HG03196 (cell line): ENCODE measurements at regions not wholly inside any gene's neighbourhood (a gene's known extent, or its start where the extent isn't known, plus 50 kb on each side); places are given as distances from the start of the nearest gene placed in this dataset.

Experiments used
- ATAC-seq: cut with Tn5 transposase; IDR thresholded peaks from one replicate; pipeline ENCODE4 v1.9.1; 2021; ENCODE audit not compliant: unreplicated experiment

- ATAC-seq = no peak
Observed at GRCh38 chr7:22589641-22590201, 89.7 kb upstream of the STEAP1B start.

- no peak for ATAC-seq
Observed at GRCh38 chr7:22588351-22588750, 88.4 kb upstream of the STEAP1B start.

- ATAC-seq = no peak
Observed at GRCh38 chr7:22587322-22587721, 87.3 kb upstream of the STEAP1B start.

DNA sequence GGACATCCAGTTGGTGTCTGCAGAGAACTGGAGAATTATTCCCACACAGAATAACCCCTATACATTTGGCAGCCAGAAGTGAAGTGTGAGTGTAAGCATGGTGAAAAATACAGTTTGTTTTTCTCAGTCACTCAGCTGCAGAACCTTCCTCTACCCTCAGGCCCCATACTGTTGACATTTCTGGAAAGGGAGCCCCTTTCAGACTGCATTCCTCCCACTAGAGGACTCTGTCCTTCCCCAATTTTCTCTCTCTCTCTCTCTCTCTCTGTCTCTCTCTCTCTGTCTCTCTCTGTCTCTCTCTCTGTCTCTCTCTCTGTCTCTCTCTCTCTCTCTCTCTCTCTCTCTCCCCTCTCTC is 86.8 kb upstream of the STEAP1B start:
- no peak for ATAC-seq

DNA sequence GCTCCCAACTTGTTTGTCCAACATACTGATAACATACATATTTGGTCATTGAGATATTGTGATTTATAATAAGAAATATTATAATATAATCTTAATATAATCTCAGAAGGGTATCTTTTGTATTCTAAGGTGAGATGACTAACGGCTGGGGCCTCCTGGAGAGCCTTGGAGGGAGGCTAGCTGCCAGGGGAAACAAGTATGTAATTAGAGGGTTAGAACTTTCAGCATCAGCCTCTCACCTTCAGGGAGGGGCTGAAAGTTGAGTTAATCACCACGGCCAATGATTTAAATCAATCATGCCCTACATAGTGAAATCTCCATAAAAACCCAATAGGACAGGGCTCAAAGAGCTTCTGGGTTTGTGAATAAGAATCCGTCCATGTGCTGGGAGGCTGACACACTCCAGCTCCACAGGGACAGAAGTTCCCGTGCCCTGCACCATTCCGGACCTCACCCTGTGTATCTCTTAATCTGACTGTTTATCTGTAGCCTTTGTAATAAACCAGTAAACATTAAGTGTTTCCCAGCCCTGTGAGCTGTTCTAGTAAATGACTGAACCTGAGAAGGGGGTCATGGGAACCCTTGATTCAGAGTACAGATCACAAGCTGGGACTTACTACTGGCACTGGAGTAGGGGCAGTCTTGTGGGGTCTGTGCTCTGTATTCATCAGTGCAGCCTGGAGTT is 86.3 kb upstream of the STEAP1B start:
- no peak for ATAC-seq

DNA sequence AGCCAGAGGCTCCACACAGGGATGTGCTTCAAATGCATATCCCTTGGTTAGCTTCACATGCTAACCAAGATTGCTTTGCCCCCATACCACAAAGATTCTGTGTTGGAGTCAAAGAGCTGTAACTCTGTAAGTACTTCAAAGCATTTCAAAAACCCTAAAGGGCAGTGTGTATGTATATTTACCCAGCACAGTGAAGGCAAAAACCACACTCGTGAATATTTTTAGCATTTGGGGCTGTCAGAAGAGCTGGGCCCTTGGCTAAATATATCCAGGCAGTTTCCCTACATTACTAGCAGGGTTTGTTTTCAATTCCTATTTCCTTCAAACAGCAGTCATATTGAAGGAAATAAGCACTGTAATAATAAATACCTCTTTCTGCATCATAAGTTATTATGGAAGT is 84.2 kb upstream of the STEAP1B start:
- no peak for ATAC-seq

DNA sequence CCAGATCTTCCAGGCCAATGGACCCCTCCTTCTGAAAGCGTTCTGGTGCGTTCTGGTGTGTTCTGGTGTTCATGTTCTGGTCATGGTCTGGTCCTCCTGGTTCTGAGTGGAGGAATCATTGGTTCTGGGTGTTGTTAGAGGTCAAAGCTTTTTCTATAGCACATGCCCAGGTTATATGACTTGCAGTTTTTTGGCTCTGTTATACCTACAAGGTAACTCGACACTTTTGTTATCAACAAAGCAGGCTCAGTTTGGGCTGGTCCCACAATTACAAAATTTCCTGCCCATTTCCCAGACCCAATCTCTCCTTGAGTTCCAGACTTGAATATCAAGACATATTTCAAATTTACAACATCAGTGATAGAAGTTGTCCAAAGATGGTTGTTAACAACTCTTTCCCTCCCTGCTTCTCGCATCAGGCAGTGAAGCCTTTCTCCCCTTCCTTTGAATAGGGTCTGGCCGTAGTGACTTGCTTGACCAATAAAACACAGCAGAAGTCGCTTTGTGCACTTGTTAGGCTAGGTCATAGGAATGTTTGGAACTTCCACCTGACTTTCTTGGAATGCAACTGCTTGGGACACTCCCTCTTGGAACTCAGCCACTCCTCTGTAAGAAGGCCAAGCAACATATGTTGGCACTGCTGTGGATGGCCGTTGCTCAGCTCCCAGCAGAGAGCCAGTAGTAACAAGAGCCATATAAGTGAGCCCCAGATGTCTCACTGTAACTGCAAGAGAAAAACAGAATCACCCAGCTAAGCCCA is 83.1 kb upstream of the STEAP1B start:
- no peak for ATAC-seq

DNA sequence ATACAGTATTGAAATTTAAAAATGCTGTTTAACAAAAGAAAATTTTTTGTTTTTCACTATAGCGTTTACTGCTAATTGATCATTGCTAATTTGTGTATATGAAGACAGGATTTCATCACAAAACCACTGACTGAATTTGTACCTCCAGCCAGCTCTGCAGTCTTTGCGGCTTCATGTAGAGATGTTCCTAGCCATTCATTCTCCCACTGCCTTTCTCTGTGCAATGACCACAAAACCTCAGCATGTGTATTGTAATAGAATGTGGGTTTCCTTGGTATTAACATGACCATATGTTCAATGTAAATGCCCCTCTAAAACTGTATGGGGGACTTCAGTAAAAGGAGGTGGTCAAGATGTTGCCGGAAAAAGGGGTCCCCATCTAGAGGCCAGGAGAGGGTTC is 81.1 kb upstream of the STEAP1B start:
- no peak for ATAC-seq

DNA sequence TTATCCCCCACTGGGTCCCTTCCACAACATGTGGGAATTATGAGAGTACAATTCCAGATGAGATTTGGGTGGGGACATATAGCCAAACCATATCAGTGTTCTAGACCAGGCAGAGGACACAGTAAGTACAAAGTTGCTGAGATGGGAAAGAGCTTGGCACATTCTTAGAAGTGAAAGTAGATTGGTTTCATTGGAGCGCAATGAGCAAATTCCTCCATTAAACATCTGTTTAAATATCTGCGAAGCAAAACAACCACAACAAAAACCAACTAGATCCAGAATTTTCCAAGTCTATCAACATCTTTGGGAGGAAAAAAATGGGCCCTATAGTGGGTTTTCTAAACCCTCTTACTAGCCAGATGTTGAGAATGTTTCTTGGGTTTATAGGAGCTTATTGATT is 80.0 kb upstream of the STEAP1B start:
- no peak for ATAC-seq

DNA sequence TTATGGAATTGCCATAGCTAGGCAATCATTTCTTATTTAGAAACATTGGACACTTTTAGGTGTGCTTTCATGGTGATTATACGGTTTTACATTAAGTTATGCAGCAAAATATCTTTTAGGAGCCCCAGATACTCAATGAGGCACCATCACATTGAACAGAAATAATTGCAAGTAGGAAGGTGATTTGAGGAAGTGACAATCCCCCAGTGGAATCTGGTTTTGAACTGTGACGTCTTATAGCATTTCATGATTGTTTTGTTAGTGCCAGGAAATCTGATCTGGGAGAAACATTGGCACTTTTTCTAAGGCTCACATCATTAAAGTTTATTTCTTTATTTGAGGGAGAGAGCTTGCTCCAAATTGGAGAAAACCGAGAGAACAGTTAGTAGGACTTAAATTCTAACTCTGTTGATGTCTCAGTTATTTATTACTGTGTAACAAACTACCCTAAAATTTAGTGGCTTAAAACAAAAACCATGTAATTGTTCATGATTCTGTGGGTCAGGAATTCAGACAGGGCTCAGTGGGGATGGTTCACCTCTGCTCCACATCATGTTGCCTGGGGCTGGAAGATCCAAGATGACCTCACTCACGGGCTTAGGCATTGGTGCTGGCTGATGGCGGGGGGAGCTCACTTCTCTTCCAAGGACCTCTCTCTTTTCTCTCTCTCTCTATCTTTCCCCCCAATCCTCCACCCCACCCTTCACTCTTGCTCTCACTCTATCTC is 78.2 kb upstream of the STEAP1B start:
- ATAC-seq = no peak

- ATAC-seq = no peak
Observed at GRCh38 chr7:22577470-22578001, 77.5 kb upstream of the STEAP1B start.

DNA sequence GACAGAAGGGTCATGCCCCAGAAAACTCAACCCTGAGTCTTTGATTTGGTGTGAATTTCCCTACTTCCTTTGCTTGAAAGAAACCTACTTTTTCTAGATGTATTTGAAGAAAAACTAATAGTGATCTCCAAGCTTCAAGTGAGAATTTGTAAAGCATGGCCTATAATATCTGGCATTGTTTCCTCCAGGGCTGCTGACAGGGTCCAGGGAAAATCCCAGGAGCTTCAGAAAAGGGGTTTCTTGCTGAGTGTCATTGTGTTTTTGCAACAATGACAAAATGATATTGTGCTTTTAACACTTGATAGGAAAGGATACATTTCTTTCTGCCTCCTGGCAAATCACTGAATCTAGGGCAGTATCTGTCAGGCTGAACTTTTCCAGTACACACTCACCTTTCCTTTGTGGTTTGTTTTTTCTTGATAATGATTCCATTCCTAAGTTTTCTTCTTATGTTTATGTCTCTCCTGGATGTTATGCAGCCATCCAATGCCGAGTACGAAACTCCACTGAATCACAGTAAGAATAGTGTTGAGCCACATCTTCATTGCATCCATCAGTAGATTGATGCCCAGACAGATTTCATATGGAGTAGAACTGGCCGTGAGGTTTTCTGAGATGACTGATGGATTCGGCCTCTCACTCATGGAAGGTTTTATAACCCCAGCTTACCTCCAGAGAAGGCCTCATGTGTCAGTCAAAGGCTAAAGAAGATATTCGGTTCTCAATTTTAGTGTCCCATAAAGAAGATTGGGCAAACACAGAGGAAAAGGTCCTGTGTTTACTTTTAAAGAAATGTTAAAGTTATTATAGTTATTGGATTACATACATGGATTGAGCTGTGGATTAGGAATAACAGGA is 76.9 kb upstream of the STEAP1B start:
- no peak for ATAC-seq

- no peak for ATAC-seq
Observed at GRCh38 chr7:22574754-22575520, 74.9 kb upstream of the STEAP1B start.

DNA sequence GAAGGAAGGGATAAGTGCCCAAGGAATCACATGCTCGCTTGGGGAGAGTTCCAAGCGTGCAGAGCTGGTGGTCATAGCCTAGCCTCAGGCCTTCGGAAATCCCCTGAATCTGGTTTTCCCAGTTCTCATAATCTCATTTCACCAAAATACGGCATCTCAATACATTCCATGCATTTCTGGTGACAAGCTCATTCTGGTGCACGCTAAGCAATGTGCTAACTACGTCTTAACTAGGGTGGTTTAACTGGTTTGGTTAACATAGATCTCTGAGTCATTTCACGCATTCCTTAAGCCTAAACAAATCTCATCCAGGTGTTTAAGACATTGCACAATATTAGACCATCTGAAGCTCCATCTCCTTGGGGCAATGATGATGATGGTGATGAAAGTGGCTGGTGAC is 72.9 kb upstream of the STEAP1B start:
- ATAC-seq = no peak

DNA sequence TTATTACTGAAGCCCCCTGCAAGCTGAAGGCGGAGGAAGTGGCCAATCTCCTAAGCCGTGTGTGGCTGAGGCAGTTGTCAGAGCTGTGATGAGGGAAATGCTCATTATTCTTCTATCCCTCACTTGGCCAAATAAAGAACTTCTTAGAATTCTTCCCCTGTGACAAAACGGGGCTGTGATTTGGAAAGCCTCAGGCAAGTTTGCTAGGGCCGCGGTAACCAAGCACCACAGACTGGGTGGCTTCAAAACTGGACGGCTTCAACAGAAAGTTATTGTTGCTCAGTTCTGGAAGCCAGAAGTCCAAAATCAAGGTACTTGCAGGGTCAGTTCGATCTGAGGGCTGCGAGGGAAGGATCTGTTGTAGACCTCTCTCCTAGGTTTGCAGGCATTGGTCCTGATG is 72.3 kb upstream of the STEAP1B start:
- no peak for ATAC-seq

- no peak for ATAC-seq
Observed at GRCh38 chr7:22571766-22572165, 71.8 kb upstream of the STEAP1B start.

GRCh38 chr7:22569586-22570321 is 69.8 kb upstream of the STEAP1B start:
- no peak for ATAC-seq

DNA sequence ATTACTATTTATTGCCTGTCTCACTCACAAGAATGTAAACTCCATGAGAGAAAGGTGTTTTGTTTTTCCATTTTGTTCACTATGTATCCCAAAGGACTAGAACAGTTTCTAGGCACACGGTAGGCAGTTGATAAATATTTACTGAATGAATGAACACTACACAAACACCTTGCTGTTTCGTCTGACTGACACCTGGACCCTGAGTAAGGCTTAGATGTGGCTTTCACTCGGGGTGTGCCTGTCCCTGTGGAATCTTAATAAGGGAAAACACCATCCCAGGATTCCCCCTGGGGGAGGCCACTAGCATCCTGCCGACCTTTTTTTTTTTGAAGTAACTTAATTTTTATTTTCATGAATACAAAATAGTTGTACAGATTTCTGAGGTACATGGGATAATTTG is 66.6 kb upstream of the STEAP1B start:
- ATAC-seq = no peak

DNA sequence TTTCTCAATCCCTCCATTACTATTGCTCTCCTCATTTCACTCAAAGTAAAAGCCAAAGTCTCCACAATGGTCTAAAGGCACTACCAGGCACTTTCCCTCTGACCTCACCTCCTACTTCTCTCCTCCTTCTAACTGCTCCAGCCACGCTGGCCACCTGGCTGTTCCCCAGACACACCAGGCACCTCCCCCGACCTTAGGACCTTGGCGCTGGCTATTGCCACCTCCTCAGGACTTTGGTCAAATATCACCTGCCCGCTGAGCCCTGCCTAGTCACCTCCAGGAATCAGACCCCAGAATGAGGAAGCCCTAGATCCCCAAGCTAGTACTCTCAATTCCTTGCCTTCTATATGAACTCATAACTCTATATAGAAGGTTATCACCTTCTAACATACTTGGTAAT is 66.2 kb upstream of the STEAP1B start:
- no peak for ATAC-seq
